Endodermal cell (in vitro differentiated cells): ENCODE measurements at regions not wholly inside any gene's neighbourhood (a gene's known extent, or its start where the extent isn't known, plus 50 kb on each side); places are given as distances from the start of the nearest gene placed in this dataset.
A peak's percentile ranks its signal among the peaks of the same experiment; 100 is the strongest.

Source experiments
- DNase-seq: peaks from one replicate; pipeline ENCODE4 v3.0.0-alpha.2; 2017
- H3K27ac ChIP-seq: 2 replicates; pipeline ENCODE4 v1.5.1; 2013; ENCODE audit warnings: mild to moderate bottlenecking, low read depth, low read length, moderate library complexity
- H3K27me3 ChIP-seq: 2 replicates; pipeline ENCODE4 v1.6.1; 2013; ENCODE audit warnings: mild to moderate bottlenecking, low read length, moderate library complexity; ENCODE audit not compliant: insufficient read depth, control insufficient read depth, poor library complexity, severe bottlenecking
- H3K36me3 ChIP-seq: 2 replicates; pipeline ENCODE4 v1.7.0; 2013; ENCODE audit warnings: mild to moderate bottlenecking, low read length, moderate library complexity; ENCODE audit not compliant: control insufficient read depth, insufficient read depth
- H3K4me1 ChIP-seq: one replicate; pipeline ENCODE4 v1.7.0; 2013; ENCODE audit warnings: low read length; ENCODE audit not compliant: control insufficient read depth, insufficient read depth
- H3K4me3 ChIP-seq: 2 replicates; pipeline ENCODE4 v1.5.1; 2013; ENCODE audit warnings: mild to moderate bottlenecking, low read length, moderate library complexity
- H3K9ac ChIP-seq: 2 replicates; pipeline ENCODE4 v1.6.1; 2013; ENCODE audit warnings: mild to moderate bottlenecking, low read length, moderate library complexity; ENCODE audit not compliant: poor library complexity, severe bottlenecking; ENCODE audit errors: extremely low read depth
- H3K9me3 ChIP-seq: 2 replicates; pipeline ENCODE4 v1.6.1; 2013; ENCODE audit warnings: mild to moderate bottlenecking, low read length, moderate library complexity; ENCODE audit not compliant: control insufficient read depth
- H3K27ac Mint-ChIP-seq: 2 replicates; pipeline ENCODE4 v1.8.0; 2020; ENCODE audit warnings: mixed read lengths
- H3K27me3 Mint-ChIP-seq: 2 replicates; pipeline ENCODE4 v1.8.0; 2021; ENCODE audit warnings: mild to moderate bottlenecking, mixed read lengths; ENCODE audit not compliant: insufficient read depth
- H3K36me3 Mint-ChIP-seq: 2 replicates; pipeline ENCODE4 v1.8.0; 2020; ENCODE audit warnings: low read depth, mixed read lengths
- H3K4me1 Mint-ChIP-seq: 2 replicates; pipeline ENCODE4 v1.8.0; 2020; ENCODE audit warnings: mixed read lengths
- H3K4me3 Mint-ChIP-seq: 2 replicates; pipeline ENCODE4 v1.8.0; 2020; ENCODE audit warnings: mild to moderate bottlenecking, moderate library complexity, mixed read lengths
- H3K9me3 Mint-ChIP-seq: 2 replicates; pipeline ENCODE4 v1.8.0; 2020; ENCODE audit warnings: mild to moderate bottlenecking, mixed read lengths
- WGBS, 2 experiments: methylation state at CpG; one replicate each; pipeline versions ENCODE4 v1.1.5 to v1.1.7; 2013; ENCODE audit warnings: missing lambda C conversion rate in 2 of 2, mixed read lengths in 1 of 2; ENCODE audit not compliant: insufficient coverage in 1 of 2, insufficient read length in 1 of 2; 5-methylcytosine and 5-hydroxymethylcytosine counted together
- TF ChIP-seq, protein P1 (sequence below): fragments of 200-600 bp; sonication (generic); conservative IDR thresholded peaks from 2 replicates; pipeline ENCODE4 v1.5.0; 2021; ENCODE audit warnings: antibody characterized with exemption, mild to moderate bottlenecking

DNA sequence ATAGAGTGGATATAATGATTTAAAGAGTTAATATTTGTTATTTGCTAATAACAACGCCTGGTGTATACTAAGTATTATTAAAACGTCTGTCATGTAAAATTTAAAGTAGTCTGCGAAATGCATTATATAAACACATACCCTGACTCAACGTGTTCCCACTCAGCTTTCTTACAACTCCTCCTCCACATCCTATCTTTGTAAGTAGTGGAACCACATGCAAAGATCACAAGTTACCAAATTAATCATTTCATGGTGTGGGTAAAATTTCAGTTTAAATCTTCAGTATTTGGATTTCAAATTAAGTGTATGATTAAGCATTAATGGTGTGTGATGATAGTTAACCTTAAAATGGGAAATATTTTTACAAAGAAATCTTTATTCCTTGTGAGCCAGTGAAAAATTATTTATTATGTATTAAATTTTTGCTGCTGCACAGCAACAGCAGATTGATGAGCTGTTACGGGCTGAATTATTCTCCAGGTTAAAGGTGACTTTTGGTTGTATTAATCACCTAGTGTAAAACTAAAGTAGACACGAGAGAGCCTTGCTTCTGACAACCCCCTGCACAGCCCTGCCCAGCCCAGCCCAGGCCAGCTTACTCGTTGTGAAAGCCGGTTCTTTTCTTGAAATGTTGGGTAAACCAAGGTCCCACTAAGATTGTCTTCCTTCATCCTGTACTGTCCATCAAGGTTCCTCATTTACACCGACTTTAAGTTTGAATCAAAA is 373.5 kb downstream of the DTWD2 start:
- Histone ChIP-seq H3K27me3 (no peaks in the 10 kb centered on the region), H3K9ac (no peak overlapping the region), H3K4me3 (no peak overlapping the region), H3K27ac (no peak overlapping the region), H3K9me3 (no peaks in the 10 kb centered on the region), H3K36me3 (no peaks in the 10 kb centered on the region), H3K4me1 (no peaks in the 10 kb centered on the region)
- WGBS, 2 experiments: 74 to 80% methylated on average over 5 to 9 of the region's 9 CpGs
- TF ChIP-seq, protein P1, sequence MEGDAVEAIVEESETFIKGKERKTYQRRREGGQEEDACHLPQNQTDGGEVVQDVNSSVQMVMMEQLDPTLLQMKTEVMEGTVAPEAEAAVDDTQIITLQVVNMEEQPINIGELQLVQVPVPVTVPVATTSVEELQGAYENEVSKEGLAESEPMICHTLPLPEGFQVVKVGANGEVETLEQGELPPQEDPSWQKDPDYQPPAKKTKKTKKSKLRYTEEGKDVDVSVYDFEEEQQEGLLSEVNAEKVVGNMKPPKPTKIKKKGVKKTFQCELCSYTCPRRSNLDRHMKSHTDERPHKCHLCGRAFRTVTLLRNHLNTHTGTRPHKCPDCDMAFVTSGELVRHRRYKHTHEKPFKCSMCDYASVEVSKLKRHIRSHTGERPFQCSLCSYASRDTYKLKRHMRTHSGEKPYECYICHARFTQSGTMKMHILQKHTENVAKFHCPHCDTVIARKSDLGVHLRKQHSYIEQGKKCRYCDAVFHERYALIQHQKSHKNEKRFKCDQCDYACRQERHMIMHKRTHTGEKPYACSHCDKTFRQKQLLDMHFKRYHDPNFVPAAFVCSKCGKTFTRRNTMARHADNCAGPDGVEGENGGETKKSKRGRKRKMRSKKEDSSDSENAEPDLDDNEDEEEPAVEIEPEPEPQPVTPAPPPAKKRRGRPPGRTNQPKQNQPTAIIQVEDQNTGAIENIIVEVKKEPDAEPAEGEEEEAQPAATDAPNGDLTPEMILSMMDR: no peak
- H3K4me1 Mint-ChIP-seq: peaks cover 4% of the 10 kb centered on the region
- no peak overlapping the region for H3K27ac Mint-ChIP-seq
- no peaks in the 10 kb centered on the region for H3K9me3 Mint-ChIP-seq
- no peak for DNase-seq
- no peaks in the 10 kb centered on the region for H3K27me3 Mint-ChIP-seq
- no peaks in the 10 kb centered on the region for H3K36me3 Mint-ChIP-seq
- H3K4me3 Mint-ChIP-seq: no peak overlapping the region

DNA sequence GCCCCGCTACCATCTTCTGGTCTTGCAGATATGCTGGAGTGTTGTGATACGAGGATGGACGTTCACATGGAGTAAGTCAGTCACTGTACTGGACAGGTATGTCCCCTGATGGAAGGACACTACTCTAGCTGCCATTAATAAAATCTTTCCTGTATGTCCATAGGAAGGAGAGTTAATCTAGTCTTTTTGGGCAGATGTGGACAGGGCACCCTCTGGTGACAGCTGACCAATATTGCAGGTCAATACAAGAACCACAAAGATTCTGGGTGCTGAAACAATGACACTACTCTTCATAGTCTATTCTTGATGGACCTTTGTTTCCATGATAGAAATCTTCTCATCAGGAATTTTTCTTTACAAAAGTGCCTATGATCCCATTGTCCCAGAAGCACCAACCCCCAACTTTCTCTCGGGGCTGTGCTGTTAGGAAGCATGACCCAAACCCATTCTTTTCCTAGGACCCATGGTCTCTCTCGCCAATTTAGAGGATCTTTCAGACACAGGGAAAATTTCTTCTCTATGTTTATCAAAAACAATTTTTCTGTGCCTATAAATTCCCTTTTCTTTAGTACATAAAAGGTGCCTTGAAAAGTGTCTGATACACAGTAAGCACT is 376.9 kb downstream of the DTWD2 start:
- H3K36me3 ChIP-seq: no peaks in the 10 kb centered on the region
- Mint-ChIP-seq H3K9me3 (no peaks in the 10 kb centered on the region), H3K27me3 (no peaks in the 10 kb centered on the region), H3K36me3 (no peaks in the 10 kb centered on the region), H3K27ac (no peak overlapping the region), H3K4me1 (peaks cover 4% of the 10 kb centered on the region), H3K4me3 (no peak overlapping the region)
- H3K9me3 ChIP-seq: no peaks in the 10 kb centered on the region
- no peaks in the 10 kb centered on the region for H3K27me3 ChIP-seq
- no peak overlapping the region for H3K27ac ChIP-seq
- no peak overlapping the region for H3K4me3 ChIP-seq
- H3K4me1 ChIP-seq: no peaks in the 10 kb centered on the region
- 82 to 93% methylated on average over 5 of the region's 5 CpGs for WGBS, 2 experiments
- TF ChIP-seq, protein P1: peak; percentile 88
- DNase-seq: peak; percentile 81
- H3K9ac ChIP-seq: no peak overlapping the region

DNA sequence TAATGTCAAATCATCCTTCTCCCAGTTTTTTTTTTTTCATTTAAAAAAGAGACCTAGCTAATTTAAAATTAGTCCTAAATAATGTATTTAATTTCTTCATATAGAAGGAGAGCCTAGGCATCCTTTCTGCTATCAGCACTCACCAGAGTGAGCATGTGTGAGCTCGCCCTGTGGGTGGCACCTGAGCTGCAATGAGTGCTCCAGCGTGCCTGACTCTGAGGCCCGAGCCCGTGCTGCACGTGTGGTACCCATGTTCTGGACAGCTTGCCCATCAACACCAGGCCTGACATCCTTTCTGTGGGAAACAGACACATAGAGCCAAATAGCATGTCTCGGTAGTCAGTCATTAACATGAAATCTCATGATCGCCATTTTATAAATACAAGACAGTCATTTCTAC is 381.4 kb downstream of the DTWD2 start:
- H3K9ac ChIP-seq: no peak overlapping the region
- no peak overlapping the region for H3K27ac Mint-ChIP-seq
- WGBS, 2 experiments: 91 to 93% methylated on average over 6 to 7 of the region's 7 CpGs
- H3K4me1 ChIP-seq: no peaks in the 10 kb centered on the region
- no peaks in the 10 kb centered on the region for H3K9me3 ChIP-seq
- H3K9me3 Mint-ChIP-seq: no peaks in the 10 kb centered on the region
- H3K27me3 ChIP-seq: no peaks in the 10 kb centered on the region
- H3K4me1 Mint-ChIP-seq: peaks cover 4% of the 10 kb centered on the region
- no peak overlapping the region for H3K27ac ChIP-seq
- no peaks in the 10 kb centered on the region for H3K36me3 ChIP-seq
- no peak for DNase-seq
- TF ChIP-seq, protein P1: no peak
- no peaks in the 10 kb centered on the region for H3K27me3 Mint-ChIP-seq
- H3K4me3 ChIP-seq: no peak overlapping the region
- H3K4me3 Mint-ChIP-seq: no peak overlapping the region
- H3K36me3 Mint-ChIP-seq: no peaks in the 10 kb centered on the region
